K562 (cell line): ENCODE measurements at regions not wholly inside any gene's neighbourhood (a gene's known extent, or its start where the extent isn't known, plus 50 kb on each side); places are given as distances from the start of the nearest gene placed in this dataset.

Source experiments
- ATAC-seq: fragments of 200-7000 bp; cut with Tn5 transposase; 3 replicates; pipeline ENCODE4 v1.9.1; 2020; ENCODE audit warnings: moderate library complexity
- BruUV-seq: library from RNA; stranded (reverse); fragments of 400-500 nt; replicated peaks from 2 replicates; lab custom pipeline; 2021; lab: Mats Ljungman, UMichigan
- CTCF ChIA-PET: fragments of 300-600 bp; formaldehyde crosslinking; extraction: SDS; loops from one replicate; lab custom pipeline; 2021; ENCODE audit warnings: low intra/inter-chr PET ratio; lab: Yijun Ruan, JAX
- POLR2A ChIA-PET: fragments of 300-600, 350-650 bp; sonication (Branson Sonifier 250); formaldehyde crosslinking; extraction: SDS; loops from one replicate; lab custom pipeline; 2021; ENCODE audit warnings: antibody characterized with exemption, inconsistent platforms; lab: Yijun Ruan, JAX
- DNase-seq, 4 experiments: peaks; one replicate each; pipeline versions ENCODE4 v3.0.0 to v3.0.0-alpha.2; 2011 to 2018; ENCODE audit warnings: low spot score in 3 of 4, mixed read lengths in 3 of 4; ENCODE audit errors: extremely low read depth in 1 of 4
- FAIRE-seq: peaks from 2 replicates; lab custom pipeline; 2011; peaks lifted over from hg19 to GRCh38; lab: Jason Lieb, UNC
- H2AFZ ChIP-seq: 2 replicates; pipeline ENCODE4 v1.6.0; 2011; ENCODE audit warnings: low read depth, low read length, control low read depth, inconsistent platforms
- H3K27ac ChIP-seq: fragments of 200-600 bp; 3 replicates; pipeline ENCODE4 v1.8.0; 2011; ENCODE audit warnings: low read depth, mild to moderate bottlenecking, control low read depth, inconsistent platforms, low read length, moderate library complexity, mixed read lengths; ENCODE audit errors: extremely low read depth
- H3K27me3 ChIP-seq, 2 experiments: fragments of 300-600 bp in 1 of 2; 2 replicates in 1 of 2; 3 replicates in 1 of 2; pipeline versions ENCODE4 v1.6.0 to v1.8.0; 2011; ENCODE audit warnings: inconsistent platforms in 2 of 2, low read length in 2 of 2, mild to moderate bottlenecking in 1 of 2, mixed read lengths in 1 of 2, moderate library complexity in 1 of 2; ENCODE audit not compliant: control insufficient read depth in 2 of 2, insufficient read depth in 2 of 2
- H3K36me3 ChIP-seq: fragments of 300-600 bp; 3 replicates; pipeline ENCODE4 v1.8.0; 2011; ENCODE audit warnings: mild to moderate bottlenecking, low read length, inconsistent platforms; ENCODE audit not compliant: control insufficient read depth, insufficient read depth
- H3K4me1 ChIP-seq, 2 experiments: fragments of 200-600 bp in 1 of 2; replicated peaks in 1 of 2; 2 replicates in 1 of 2; 3 replicates in 1 of 2; pipeline versions ENCODE4 v1.5.1 to v1.8.0; 2011; ENCODE audit warnings: inconsistent platforms in 2 of 2, low read length in 2 of 2, mild to moderate bottlenecking in 1 of 2, mixed read lengths in 1 of 2, moderate library complexity in 1 of 2; ENCODE audit not compliant: control insufficient read depth in 2 of 2, insufficient read depth in 2 of 2
- H3K4me2 ChIP-seq: 2 replicates; pipeline ENCODE4 v1.6.1; 2011; ENCODE audit warnings: low read length, control low read depth, inconsistent platforms, mixed read lengths; ENCODE audit not compliant: insufficient read depth
- H3K4me3 ChIP-seq: fragments of 200-600 bp; sonication (generic), shearing (Covaris generic); 2 replicates; pipeline ENCODE4 v1.5.1; 2016; ENCODE audit warnings: control low read depth, inconsistent platforms
- H3K79me2 ChIP-seq: fragments of 200-600 bp; 3 replicates; pipeline ENCODE4 v1.8.0; 2011; ENCODE audit warnings: low read length, inconsistent platforms; ENCODE audit not compliant: control insufficient read depth, insufficient read depth
- H3K9ac ChIP-seq, 2 experiments: 2 replicates each; pipeline versions ENCODE4 v1.6.0 to v1.6.1; 2011; ENCODE audit warnings: low read depth in 2 of 2, low read length in 2 of 2, control low read depth in 1 of 2, inconsistent platforms in 1 of 2, mild to moderate bottlenecking in 1 of 2, mixed read lengths in 1 of 2; ENCODE audit not compliant: insufficient read depth in 1 of 2
- H3K9me1 ChIP-seq: one replicate; pipeline ENCODE4 v1.6.0; 2011; ENCODE audit warnings: inconsistent platforms, mild to moderate bottlenecking, low read length, moderate library complexity; ENCODE audit not compliant: control insufficient read depth, insufficient read depth
- H3K9me3 ChIP-seq: replicated peaks from 2 replicates; pipeline ENCODE4 v1.5.1; 2011; ENCODE audit warnings: low read depth, low read length, inconsistent platforms; ENCODE audit not compliant: control insufficient read depth, insufficient read depth
- H4K20me1 ChIP-seq: replicated peaks from 2 replicates; pipeline ENCODE4 v1.6.1; 2011; ENCODE audit warnings: low read length, inconsistent platforms, mixed read lengths; ENCODE audit not compliant: control insufficient read depth, insufficient read depth
- ATF3 ChIP-seq, 2 experiments: fragments of 450-650 bp in 1 of 2; sonication (generic) in 1 of 2; formaldehyde crosslinking in 1 of 2; IDR thresholded peaks in 1 of 2; conservative IDR thresholded peaks in 1 of 2; 2 replicates each; pipeline versions ENCODE4 v1.6.1 to v1.8.1; 2016 to 2023; ENCODE audit warnings: mild to moderate bottlenecking in 2 of 2, moderate library complexity in 2 of 2, inconsistent platforms in 1 of 2, missing genetic modification reagents in 1 of 2
- CEBPG ChIP-seq, 3 experiments: fragments of 200-800 bp in 1 of 3; sonication (Bioruptor generic) in 1 of 3; sonication (generic) in 1 of 3; formaldehyde crosslinking in 1 of 3; IDR thresholded peaks in 2 of 3; conservative IDR thresholded peaks in 1 of 3; 2 replicates each; pipeline versions ENCODE4 v1.6.1 to v1.8.0; 2016 to 2022; ENCODE audit warnings: missing compliant biosample characterization in 2 of 3, missing genetic modification characterization in 2 of 3, mild to moderate bottlenecking in 1 of 3, missing genetic modification reagents in 1 of 3
- LARP7 ChIP-seq: fragments of 450-650 bp; IDR thresholded peaks from 2 replicates; pipeline ENCODE4 v1.6.1; 2016
- WGBS: fragments of 100-300 bp; shearing (Covaris generic); methylation state at CpG from one replicate; pipeline ENCODE4 v1.1.6; 2016; ENCODE audit warnings: low coverage, mixed read lengths; ENCODE audit not compliant: insufficient coverage; ENCODE audit errors: missing lambda C conversion rate; 5-methylcytosine and 5-hydroxymethylcytosine counted together
- in situ Hi-C: fragments of 300-500 bp; cut with MboI; formaldehyde crosslinking; loops from 4 replicates; pipeline ENCODE4 v1.15.0; 2018; ENCODE audit warnings: inconsistent platforms, mixed read lengths
- intact Hi-C: fragments of 100-400 bp; cut with micrococcal nuclease; formaldehyde crosslinking; loops from 2 replicates; pipeline ENCODE4 v1.14.2; 2022

GRCh38 chr9:1871626-1872419 lies 143.3 kb upstream of the SMARCA2 start:
- H3K27me3 ChIP-seq, result no peaks in the 10 kb centered on the region
- in situ Hi-C loops, result no loop called here
- no peaks in the 10 kb centered on the region for H4K20me1 ChIP-seq
- no peak for TF ChIP-seq LARP7
- TF ChIP-seq CEBPG (CRISPR knock-in tag; IDR thresholded peaks at IDR 0.05), result no peak
- TF ChIP-seq CEBPG (tag; conservative IDR thresholded peaks at IDR 0.05 in 1 of 2, IDR thresholded peaks at IDR 0.05 in 1 of 2), result peak in 1 of 2 experiments; percentile 41; a peak in 2 of 4 replicates
- TF ChIP-seq ATF3 (IDR thresholded peaks at IDR 0.05), result peak; percentile 38; the same call in 1 of the 2 replicates
- TF ChIP-seq ATF3 (CRISPR knock-in tag; conservative IDR thresholded peaks at IDR 0.05), result no peak
- TF ChIP-seq, all 486 proteins: peak for 2
- no peaks in the 10 kb centered on the region for H3K9me1 ChIP-seq
- POLR2A ChIA-PET, result no interaction called here
- BruUV-seq, result no TSS peak
- H3K79me2 ChIP-seq, result no peaks in the 10 kb centered on the region
- intact Hi-C loops, result loop anchor here (10.0 kb wide), 1 partner anchor 987 kb away; no protein-coding TSS in a partner anchor
- H3K4me1 ChIP-seq, result no peaks in the 10 kb centered on the region
- no peak overlapping the region for H3K4me2 ChIP-seq
- H2AFZ ChIP-seq, result no peak overlapping the region
- H3K9ac ChIP-seq, result no peak overlapping the region
- no peak for DNase-seq
- no peaks in the 10 kb centered on the region for H3K36me3 ChIP-seq
- FAIRE-seq, result no peak
- CTCF ChIA-PET, result no interaction called here
- no peaks in the 10 kb centered on the region for H3K9me3 ChIP-seq
- no peak overlapping the region for H3K27ac ChIP-seq
- no peak overlapping the region for H3K4me3 ChIP-seq
- WGBS, result 0% methylated on average over 8 of the region's 8 CpGs
- 0 out of 3 replicates have a peak, but pooled peaks have one; percentile 45 for ATAC-seq
